ENCODE measurements at regions not wholly inside any gene's neighbourhood (a gene's known extent, or its start where the extent isn't known, plus 50 kb on each side); places are given as distances from the start of the nearest gene placed in this dataset.

DNA sequence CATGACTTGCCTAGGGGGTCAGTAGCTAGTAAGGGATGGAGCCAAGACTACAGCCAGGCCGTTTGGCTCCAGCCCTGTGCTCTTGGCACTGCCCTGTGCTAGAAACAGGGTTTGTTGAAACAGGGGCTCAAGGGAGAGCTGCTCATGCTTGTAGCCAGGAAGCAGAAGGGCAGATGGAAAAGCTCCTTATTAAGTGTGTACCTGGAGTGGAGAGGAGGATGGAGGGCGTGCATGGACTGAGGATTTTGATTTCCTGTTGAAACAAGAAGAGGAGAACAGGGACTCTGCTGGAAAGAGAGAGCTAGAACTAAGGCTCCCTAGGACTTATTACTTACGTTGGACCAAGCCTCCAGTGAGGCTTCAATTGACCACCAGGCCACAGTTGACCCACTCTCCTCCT, 363.0 kb downstream of the MID1IP1 start:
- FAIRE-seq: no peak
- Histone ChIP-seq H3K9ac (ENCODE audit: insufficient read depth in 1 of 2, low read depth in 2 of 2, low read length in 2 of 2) (no peak overlapping the region), H3K9me1 (ENCODE audit: control insufficient read depth, insufficient read depth, low read length) (no peaks in the 10 kb centered on the region), H4K20me1 (replicated peaks; ENCODE audit: control insufficient read depth, insufficient read depth, low read length) (no peaks in the 10 kb centered on the region), H3K4me1 (replicated peaks in 1 of 2; ENCODE audit: control insufficient read depth in 2 of 2, insufficient read depth in 2 of 2, low read length in 2 of 2) (0 out of 5 replicates have a peak, but pooled peaks cover 0 to 4% of the 10 kb centered on the region in 2 experiments), H2AFZ (ENCODE audit: low read depth, low read length) (no peak overlapping the region), H3K4me2 (ENCODE audit: insufficient read depth, low read length) (no peak overlapping the region), H3K79me2 (ENCODE audit: control insufficient read depth, insufficient read depth, low read length) (no peaks in the 10 kb centered on the region), H3K27me3 (ENCODE audit: control insufficient read depth in 2 of 2, insufficient read depth in 2 of 2, low read length in 2 of 2) (peaks cover 0 to 25% of the 10 kb centered on the region in 2 experiments; a peak in 2 of 5 replicates), H3K9me3 (replicated peaks; ENCODE audit: control insufficient read depth, insufficient read depth, low read depth, low read length) (no peaks in the 10 kb centered on the region), H3K36me3 (ENCODE audit: control insufficient read depth, insufficient read depth, low read length) (no peaks in the 10 kb centered on the region), H3K27ac (ENCODE audit: extremely low read depth, low read depth, low read length) (no peak overlapping the region), H3K4me3 (no peak overlapping the region)
- ChIA-PET POLR2A (no interaction called here), CTCF (ENCODE audit: low intra/inter-chr PET ratio) (no interaction called here)
- intact Hi-C loops (cut with micrococcal nuclease): no loop called here
- BruUV-seq (replicated peaks): no TSS peak
- ATAC-seq: no peak
- DNase-seq (ENCODE audit: extremely low read depth in 1 of 4, low spot score in 3 of 4): no peak
- TF ChIP-seq ZNF780A (CRISPR knock-in tag; IDR thresholded peaks at IDR 0.05) (no peak), ZNF830 (CRISPR knock-in tag; IDR thresholded peaks at IDR 0.05) (no peak), ZFP30 (CRISPR knock-in tag; IDR thresholded peaks at IDR 0.05; ENCODE audit: borderline replicate concordance) (no peak), PHB2 (IDR thresholded peaks at IDR 0.05; ENCODE audit: low read depth) (no peak), POLR3A (IDR thresholded peaks at IDR 0.05; ENCODE audit: borderline replicate concordance, extremely low read depth, insufficient read depth, insufficient read length) (no peak), NR2F6 (CRISPR knock-in tag; IDR thresholded peaks at IDR 0.05) (no peak), PHF20 (IDR thresholded peaks at IDR 0.05; ENCODE audit: partially characterized antibody) (no peak), CCAR2 (IDR thresholded peaks at IDR 0.05; ENCODE audit: low read depth, low read length) (no peak), ZNF551 (CRISPR knock-in tag; IDR thresholded peaks at IDR 0.05) (no peak), BCOR (IDR thresholded peaks at IDR 0.05) (no peak), CBX3 (IDR thresholded peaks at IDR 0.05; ENCODE audit: borderline replicate concordance in 1 of 2, low read length in 2 of 2) (no peak), ZNF79 (CRISPR knock-in tag; IDR thresholded peaks at IDR 0.05; ENCODE audit: low read depth) (no peak), CEBPG (CRISPR knock-in tag; IDR thresholded peaks at IDR 0.05) (no peak), CEBPG (tag; conservative IDR thresholded peaks at IDR 0.05 in 1 of 2, IDR thresholded peaks at IDR 0.05 in 1 of 2) (no peak), SMAD1 (IDR thresholded peaks at IDR 0.05; ENCODE audit: low read depth, low read length, partially characterized antibody) (no peak)
- TF ChIP-seq, protein P1, sequence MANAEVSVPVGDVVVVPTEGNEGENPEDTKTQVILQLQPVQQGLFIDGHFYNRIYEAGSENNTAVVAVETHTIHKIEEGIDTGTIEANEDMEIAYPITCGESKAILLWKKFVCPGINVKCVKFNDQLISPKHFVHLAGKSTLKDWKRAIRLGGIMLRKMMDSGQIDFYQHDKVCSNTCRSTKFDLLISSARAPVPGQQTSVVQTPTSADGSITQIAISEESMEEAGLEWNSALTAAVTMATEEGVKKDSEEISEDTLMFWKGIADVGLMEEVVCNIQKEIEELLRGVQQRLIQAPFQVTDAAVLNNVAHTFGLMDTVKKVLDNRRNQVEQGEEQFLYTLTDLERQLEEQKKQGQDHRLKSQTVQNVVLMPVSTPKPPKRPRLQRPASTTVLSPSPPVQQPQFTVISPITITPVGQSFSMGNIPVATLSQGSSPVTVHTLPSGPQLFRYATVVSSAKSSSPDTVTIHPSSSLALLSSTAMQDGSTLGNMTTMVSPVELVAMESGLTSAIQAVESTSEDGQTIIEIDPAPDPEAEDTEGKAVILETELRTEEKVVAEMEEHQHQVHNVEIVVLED (CRISPR knock-in tag; IDR thresholded peaks at IDR 0.05): no peak
- TF ChIP-seq, protein P2, sequence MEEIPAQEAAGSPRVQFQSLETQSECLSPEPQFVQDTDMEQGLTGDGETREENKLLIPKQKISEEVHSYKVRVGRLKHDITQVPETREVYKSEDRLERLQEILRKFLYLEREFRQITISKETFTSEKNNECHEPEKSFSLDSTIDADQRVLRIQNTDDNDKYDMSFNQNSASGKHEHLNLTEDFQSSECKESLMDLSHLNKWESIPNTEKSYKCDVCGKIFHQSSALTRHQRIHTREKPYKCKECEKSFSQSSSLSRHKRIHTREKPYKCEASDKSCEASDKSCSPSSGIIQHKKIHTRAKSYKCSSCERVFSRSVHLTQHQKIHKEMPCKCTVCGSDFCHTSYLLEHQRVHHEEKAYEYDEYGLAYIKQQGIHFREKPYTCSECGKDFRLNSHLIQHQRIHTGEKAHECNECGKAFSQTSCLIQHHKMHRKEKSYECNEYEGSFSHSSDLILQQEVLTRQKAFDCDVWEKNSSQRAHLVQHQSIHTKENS (CRISPR knock-in tag; IDR thresholded peaks at IDR 0.05): no peak
- TF ChIP-seq, protein P3, sequence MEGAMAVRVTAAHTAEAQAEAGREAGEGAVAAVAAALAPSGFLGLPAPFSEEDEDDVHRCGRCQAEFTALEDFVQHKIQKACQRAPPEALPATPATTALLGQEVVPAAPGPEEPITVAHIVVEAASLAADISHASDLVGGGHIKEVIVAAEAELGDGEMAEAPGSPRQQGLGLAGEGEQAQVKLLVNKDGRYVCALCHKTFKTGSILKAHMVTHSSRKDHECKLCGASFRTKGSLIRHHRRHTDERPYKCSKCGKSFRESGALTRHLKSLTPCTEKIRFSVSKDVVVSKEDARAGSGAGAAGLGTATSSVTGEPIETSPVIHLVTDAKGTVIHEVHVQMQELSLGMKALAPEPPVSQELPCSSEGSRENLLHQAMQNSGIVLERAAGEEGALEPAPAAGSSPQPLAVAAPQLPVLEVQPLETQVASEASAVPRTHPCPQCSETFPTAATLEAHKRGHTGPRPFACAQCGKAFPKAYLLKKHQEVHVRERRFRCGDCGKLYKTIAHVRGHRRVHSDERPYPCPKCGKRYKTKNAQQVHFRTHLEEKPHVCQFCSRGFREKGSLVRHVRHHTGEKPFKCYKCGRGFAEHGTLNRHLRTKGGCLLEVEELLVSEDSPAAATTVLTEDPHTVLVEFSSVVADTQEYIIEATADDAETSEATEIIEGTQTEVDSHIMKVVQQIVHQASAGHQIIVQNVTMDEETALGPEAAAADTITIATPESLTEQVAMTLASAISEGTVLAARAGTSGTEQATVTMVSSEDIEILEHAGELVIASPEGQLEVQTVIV (CRISPR knock-in tag; IDR thresholded peaks at IDR 0.05; ENCODE audit: borderline replicate concordance): no peak
- in situ Hi-C loops (cut with MboI): no loop called here
- 6% methylated on average over 3 of the region's 3 CpGs for WGBS (ENCODE audit: insufficient coverage, low coverage, missing lambda C conversion rate)
